IMR-90 (cell line): ENCODE measurements at regions not wholly inside any gene's neighbourhood (a gene's known extent, or its start where the extent isn't known, plus 50 kb on each side); places are given as distances from the start of the nearest gene placed in this dataset.

Experiments
- ATAC-seq: fragments of 200-7000 bp; cut with Tn5 transposase; 2 replicates; pipeline ENCODE4 v1.9.1; 2020; ENCODE audit warnings: low read depth, mild to moderate bottlenecking, moderate library complexity
- BruUV-seq: library from RNA; stranded (reverse); fragments of 400-500 nt; replicated peaks from 2 replicates; lab custom pipeline; 2021; lab: Mats Ljungman, UMichigan
- CTCF ChIA-PET: fragments of 300-600 bp; formaldehyde crosslinking; extraction: SDS; loops from one replicate; lab custom pipeline; 2021; ENCODE audit warnings: antibody characterized with exemption; lab: Yijun Ruan, JAX
- POLR2A ChIA-PET: fragments of 300-600 bp; sonication (Branson Sonifier 250); formaldehyde crosslinking; loops from one replicate; lab custom pipeline; 2022; ENCODE audit warnings: antibody characterized with exemption; ENCODE audit not compliant: unreplicated experiment; lab: Charles Lee
- DNase-seq: peaks from one replicate; pipeline ENCODE4 v3.0.0; 2013
- H2AFZ ChIP-seq: replicated peaks from 2 replicates; pipeline ENCODE3; 2013; ENCODE audit warnings: low read length, mild to moderate bottlenecking; ENCODE audit not compliant: poor library complexity
- H2AK5ac ChIP-seq: 2 replicates; pipeline ENCODE4 v1.6.1; 2013; ENCODE audit warnings: low read depth, low read length, inconsistent platforms
- H2AK9ac ChIP-seq: replicated peaks from 2 replicates; pipeline ENCODE3; 2013; ENCODE audit warnings: mild to moderate bottlenecking, low read depth, low read length, moderate library complexity; ENCODE audit not compliant: poor library complexity
- H2BK120ac ChIP-seq: 2 replicates; pipeline ENCODE4 v1.6.1; 2013; ENCODE audit warnings: low read depth, low read length, inconsistent platforms
- H2BK15ac ChIP-seq: 3 replicates; pipeline ENCODE4 v1.6.1; 2013; ENCODE audit warnings: low read depth, low read length, inconsistent platforms
- H2BK20ac ChIP-seq: 2 replicates; pipeline ENCODE4 v1.6.1; 2013; ENCODE audit warnings: low read depth, mild to moderate bottlenecking, inconsistent platforms, low read length, moderate library complexity
- H2BK5ac ChIP-seq: 2 replicates; pipeline ENCODE4 v1.6.1; 2013; ENCODE audit warnings: mild to moderate bottlenecking, low read depth, low read length, inconsistent platforms; ENCODE audit not compliant: poor library complexity, severe bottlenecking
- H3K14ac ChIP-seq: replicated peaks from 2 replicates; pipeline ENCODE4 v1.6.1; 2013; ENCODE audit warnings: low read depth, low read length, inconsistent platforms
- H3K18ac ChIP-seq: 2 replicates; pipeline ENCODE4 v1.6.1; 2013; ENCODE audit warnings: low read depth, low read length, control low read depth
- H3K23ac ChIP-seq: 2 replicates; pipeline ENCODE4 v1.6.1; 2013; ENCODE audit warnings: low read depth, low read length, inconsistent platforms
- H3K27ac ChIP-seq: 2 replicates; pipeline ENCODE4 v1.5.1; 2013; ENCODE audit warnings: mild to moderate bottlenecking, control low read depth, low read length; ENCODE audit not compliant: insufficient read depth
- H3K27me3 ChIP-seq: 2 replicates; pipeline ENCODE4 v1.6.1; 2013; ENCODE audit warnings: low read length; ENCODE audit not compliant: control insufficient read depth, insufficient read depth
- H3K36me3 ChIP-seq: 2 replicates; pipeline ENCODE4 v1.6.1; 2013; ENCODE audit warnings: low read length, mixed read lengths; ENCODE audit not compliant: control insufficient read depth, insufficient read depth
- H3K4ac ChIP-seq: 2 replicates; pipeline ENCODE4 v1.6.1; 2013; ENCODE audit warnings: low read depth, low read length, inconsistent platforms
- H3K4me1 ChIP-seq: 2 replicates; pipeline ENCODE4 v1.6.1; 2013; ENCODE audit warnings: low read length, mixed read lengths; ENCODE audit not compliant: control insufficient read depth, insufficient read depth
- H3K4me2 ChIP-seq: 2 replicates; pipeline ENCODE4 v1.6.1; 2013; ENCODE audit warnings: low read depth, mild to moderate bottlenecking, control low read depth, low read length, moderate library complexity
- H3K4me3 ChIP-seq: 2 replicates; pipeline ENCODE4 v1.5.1; 2013; ENCODE audit warnings: low read depth, mild to moderate bottlenecking, control low read depth, low read length, moderate library complexity; ENCODE audit not compliant: insufficient read depth
- H3K56ac ChIP-seq: 2 replicates; pipeline ENCODE4 v1.6.1; 2013; ENCODE audit warnings: low read length, inconsistent platforms; ENCODE audit not compliant: insufficient read depth; ENCODE audit errors: extremely low read depth
- H3K79me1 ChIP-seq, 2 experiments: 2 replicates each; pipeline ENCODE4 v1.6.1; 2013; ENCODE audit warnings: low read length in 2 of 2, inconsistent platforms in 1 of 2, low read depth in 1 of 2
- H3K9ac ChIP-seq: 2 replicates; pipeline ENCODE4 v1.6.1; 2013; ENCODE audit warnings: low read depth, low read length, control low read depth
- H3K9me1 ChIP-seq: 2 replicates; pipeline ENCODE4 v1.6.1; 2013; ENCODE audit warnings: low read length, inconsistent platforms; ENCODE audit not compliant: insufficient read depth
- H3K9me3 ChIP-seq: 2 replicates; pipeline ENCODE4 v1.6.1; 2013; ENCODE audit warnings: low read length; ENCODE audit not compliant: control insufficient read depth, insufficient read depth
- H4K20me1 ChIP-seq: 2 replicates; pipeline ENCODE4 v1.6.1; 2013; ENCODE audit warnings: low read length, inconsistent platforms; ENCODE audit not compliant: insufficient read depth
- H4K5ac ChIP-seq: 2 replicates; pipeline ENCODE4 v1.6.1; 2013; ENCODE audit warnings: mild to moderate bottlenecking, low read depth, low read length, control low read depth
- H4K8ac ChIP-seq, 2 experiments: 2 replicates each; pipeline ENCODE4 v1.6.1; 2013; ENCODE audit warnings: low read depth in 2 of 2, low read length in 2 of 2, control low read depth in 1 of 2, inconsistent platforms in 1 of 2
- H4K91ac ChIP-seq: 2 replicates; pipeline ENCODE4 v1.6.1; 2013; ENCODE audit warnings: low read depth, low read length, inconsistent platforms; ENCODE audit not compliant: insufficient read depth
- BHLHE40 ChIP-seq: fragments of 150-350 bp; IDR thresholded peaks from 2 replicates; pipeline ENCODE4 v1.6.1; 2016; ENCODE audit warnings: mild to moderate bottlenecking, low read depth, low read length
- CEBPB ChIP-seq: IDR thresholded peaks from 2 replicates; pipeline ENCODE4 v1.6.1; 2012; ENCODE audit warnings: low read depth, low read length, improper control_type of control experiment
- CHD1 ChIP-seq: IDR thresholded peaks from 2 replicates; pipeline ENCODE4 v1.6.1; 2012; ENCODE audit warnings: low read depth, low read length, improper control_type of control experiment
- FOS ChIP-seq: fragments of 150-350 bp; IDR thresholded peaks from 2 replicates; pipeline ENCODE4 v1.6.1; 2016; ENCODE audit warnings: low read depth, low read length
- MAFK ChIP-seq: IDR thresholded peaks from 2 replicates; pipeline ENCODE4 v1.6.1; 2012; ENCODE audit warnings: low read depth, low read length, improper control_type of control experiment
- MAZ ChIP-seq: IDR thresholded peaks from 2 replicates; pipeline ENCODE4 v1.6.1; 2012; ENCODE audit warnings: low read depth, mild to moderate bottlenecking, low read length, improper control_type of control experiment, moderate library complexity, borderline replicate concordance
- NFE2L2 ChIP-seq: fragments of 150-350 bp; IDR thresholded peaks from 2 replicates; pipeline ENCODE4 v1.6.1; 2016; ENCODE audit warnings: low read depth, mild to moderate bottlenecking, low read length
- POLR2A ChIP-seq: IDR thresholded peaks from 2 replicates; pipeline ENCODE4 v1.6.1; 2012; ENCODE audit warnings: mild to moderate bottlenecking, low read depth, low read length
- RAD21 ChIP-seq: IDR thresholded peaks from 2 replicates; pipeline ENCODE4 v1.6.1; 2012; ENCODE audit warnings: low read length, improper control_type of control experiment
- RCOR1 ChIP-seq: IDR thresholded peaks from 2 replicates; pipeline ENCODE4 v1.6.1; 2012; ENCODE audit warnings: mild to moderate bottlenecking, low read length, improper control_type of control experiment; ENCODE audit not compliant: insufficient replicate concordance
- RFX5 ChIP-seq: IDR thresholded peaks from 2 replicates; pipeline ENCODE4 v1.8.0; 2012; ENCODE audit warnings: low read depth, mild to moderate bottlenecking, low read length, moderate library complexity
- SMC3 ChIP-seq: fragments of 150-350 bp; IDR thresholded peaks from 2 replicates; pipeline ENCODE4 v1.6.1; 2016; ENCODE audit warnings: low read depth, mild to moderate bottlenecking, antibody characterized with exemption, low read length, moderate library complexity
- dilution Hi-C: fragments of 300-500 bp; cut with HindIII; formaldehyde crosslinking; loops from one replicate; pipeline ENCODE4 v1.14.3; 2018; ENCODE audit warnings: low sequenced_read_pairs; ENCODE audit not compliant: unreplicated experiment
- in situ Hi-C: fragments of 300-500 bp; cut with MboI; formaldehyde crosslinking; loops from 3 replicates; pipeline ENCODE4 v1.14.3; 2019; ENCODE audit warnings: low sequenced_read_pairs, inconsistent platforms, mixed read lengths
- intact Hi-C: fragments of 100-400 bp; cut with micrococcal nuclease; formaldehyde crosslinking; loops from 2 replicates; pipeline ENCODE4 v1.10.0; 2022
- TF ChIP-seq, protein P1 (sequence below): fragments of 150-350 bp; IDR thresholded peaks from 2 replicates; pipeline ENCODE4 v1.6.1; 2017; ENCODE audit warnings: mild to moderate bottlenecking, antibody characterized with exemption, low read length, low read depth
- TF ChIP-seq, protein P2 (sequence below): fragments of 150-350 bp; IDR thresholded peaks from 2 replicates; pipeline ENCODE4 v1.6.1; 2016; ENCODE audit warnings: low read depth, mild to moderate bottlenecking, low read length, moderate library complexity, borderline replicate concordance
- TF ChIP-seq, protein P3 (sequence below): conservative IDR thresholded peaks from 2 replicates; pipeline ENCODE4 v1.5.1; 2012; ENCODE audit warnings: mild to moderate bottlenecking, low read depth, low read length, improper control_type of control experiment

DNA sequence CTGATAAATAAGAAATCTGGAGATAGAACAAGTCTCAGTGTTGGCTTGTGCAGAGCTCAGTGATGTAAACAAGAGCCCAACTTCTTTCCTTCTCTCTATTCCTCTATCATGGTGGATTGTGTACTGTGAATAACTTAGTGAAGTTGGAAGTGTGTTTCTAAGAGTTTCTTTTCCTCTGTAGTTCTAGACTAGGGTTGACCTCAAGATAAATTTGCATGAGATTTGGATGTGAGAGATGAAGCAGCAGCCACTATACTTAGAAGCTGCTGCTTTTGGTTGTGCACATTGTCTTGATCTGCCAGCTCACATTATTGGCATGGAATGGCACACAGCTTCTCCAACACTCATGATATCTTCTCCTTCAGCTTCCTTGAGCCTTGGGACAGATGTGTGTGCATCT is 198.9 kb upstream of the ZP4 start:
- dilution Hi-C loops = no loop called here
- CTCF ChIA-PET = interaction anchor here (0.6 kb wide), 1 partner anchor 94 kb away, joined by 4 read pairs; no protein-coding TSS in a partner anchor

More for the DNA sequence above, 198.9 kb upstream of the ZP4 start:
- Histone ChIP-seq H3K56ac (no peak overlapping the region), H2BK20ac (no peak overlapping the region), H2AK5ac (no peak overlapping the region), H3K27ac (no peak overlapping the region), H2AK9ac (no peak overlapping the region), H3K36me3 (no peaks in the 10 kb centered on the region), H3K79me1 (no peaks in the 10 kb centered on the region), H3K4me2 (no peak overlapping the region), H3K9me1 (no peaks in the 10 kb centered on the region), H3K18ac (no peak overlapping the region), H2BK15ac (no peak overlapping the region), H3K27me3 (no peaks in the 10 kb centered on the region), H3K4ac (no peak overlapping the region), H3K4me1 (no peaks in the 10 kb centered on the region), H3K23ac (no peak overlapping the region), H4K91ac (no peak overlapping the region), H4K5ac (no peak overlapping the region), H4K8ac (no peak overlapping the region), H2BK5ac (no peak overlapping the region), H4K20me1 (no peaks in the 10 kb centered on the region), H3K4me3 (no peak overlapping the region), H3K9ac (no peak overlapping the region), H3K9me3 (0 out of 2 replicates have a peak, but pooled peaks cover 7% of the 10 kb centered on the region), H3K14ac (no peak overlapping the region), H2AFZ (no peak overlapping the region), H2BK120ac (no peak overlapping the region)
- TF ChIP-seq MAZ (no peak), SMC3 (no peak), CEBPB (no peak), BHLHE40 (no peak), RCOR1 (no peak), FOS (no peak), RFX5 (no peak), MAFK (no peak), CHD1 (no peak), POLR2A (no peak), RAD21 (no peak), NFE2L2 (no peak)
- TF ChIP-seq, protein P1, sequence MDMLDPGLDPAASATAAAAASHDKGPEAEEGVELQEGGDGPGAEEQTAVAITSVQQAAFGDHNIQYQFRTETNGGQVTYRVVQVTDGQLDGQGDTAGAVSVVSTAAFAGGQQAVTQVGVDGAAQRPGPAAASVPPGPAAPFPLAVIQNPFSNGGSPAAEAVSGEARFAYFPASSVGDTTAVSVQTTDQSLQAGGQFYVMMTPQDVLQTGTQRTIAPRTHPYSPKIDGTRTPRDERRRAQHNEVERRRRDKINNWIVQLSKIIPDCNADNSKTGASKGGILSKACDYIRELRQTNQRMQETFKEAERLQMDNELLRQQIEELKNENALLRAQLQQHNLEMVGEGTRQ = no peak
- TF ChIP-seq, protein P2, sequence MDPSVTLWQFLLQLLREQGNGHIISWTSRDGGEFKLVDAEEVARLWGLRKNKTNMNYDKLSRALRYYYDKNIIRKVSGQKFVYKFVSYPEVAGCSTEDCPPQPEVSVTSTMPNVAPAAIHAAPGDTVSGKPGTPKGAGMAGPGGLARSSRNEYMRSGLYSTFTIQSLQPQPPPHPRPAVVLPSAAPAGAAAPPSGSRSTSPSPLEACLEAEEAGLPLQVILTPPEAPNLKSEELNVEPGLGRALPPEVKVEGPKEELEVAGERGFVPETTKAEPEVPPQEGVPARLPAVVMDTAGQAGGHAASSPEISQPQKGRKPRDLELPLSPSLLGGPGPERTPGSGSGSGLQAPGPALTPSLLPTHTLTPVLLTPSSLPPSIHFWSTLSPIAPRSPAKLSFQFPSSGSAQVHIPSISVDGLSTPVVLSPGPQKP = no peak
- TF ChIP-seq, protein P3, sequence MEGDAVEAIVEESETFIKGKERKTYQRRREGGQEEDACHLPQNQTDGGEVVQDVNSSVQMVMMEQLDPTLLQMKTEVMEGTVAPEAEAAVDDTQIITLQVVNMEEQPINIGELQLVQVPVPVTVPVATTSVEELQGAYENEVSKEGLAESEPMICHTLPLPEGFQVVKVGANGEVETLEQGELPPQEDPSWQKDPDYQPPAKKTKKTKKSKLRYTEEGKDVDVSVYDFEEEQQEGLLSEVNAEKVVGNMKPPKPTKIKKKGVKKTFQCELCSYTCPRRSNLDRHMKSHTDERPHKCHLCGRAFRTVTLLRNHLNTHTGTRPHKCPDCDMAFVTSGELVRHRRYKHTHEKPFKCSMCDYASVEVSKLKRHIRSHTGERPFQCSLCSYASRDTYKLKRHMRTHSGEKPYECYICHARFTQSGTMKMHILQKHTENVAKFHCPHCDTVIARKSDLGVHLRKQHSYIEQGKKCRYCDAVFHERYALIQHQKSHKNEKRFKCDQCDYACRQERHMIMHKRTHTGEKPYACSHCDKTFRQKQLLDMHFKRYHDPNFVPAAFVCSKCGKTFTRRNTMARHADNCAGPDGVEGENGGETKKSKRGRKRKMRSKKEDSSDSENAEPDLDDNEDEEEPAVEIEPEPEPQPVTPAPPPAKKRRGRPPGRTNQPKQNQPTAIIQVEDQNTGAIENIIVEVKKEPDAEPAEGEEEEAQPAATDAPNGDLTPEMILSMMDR = no peak
- DNase-seq = no peak
- in situ Hi-C loops = no loop called here
- intact Hi-C loops = no loop called here
- POLR2A ChIA-PET = no interaction called here
- no peak for ATAC-seq
- no TSS peak for BruUV-seq
